SH-SY5Y (cell line): ENCODE measurements at regions not wholly inside any gene's neighbourhood (a gene's known extent, or its start where the extent isn't known, plus 50 kb on each side); places are given as distances from the start of the nearest gene placed in this dataset.

ENCODE experiments used
- GATA2 ChIP-seq: IDR thresholded peaks from 2 replicates; pipeline ENCODE4 v1.6.1; 2011; ENCODE audit warnings: mild to moderate bottlenecking, low read depth, low read length
- GATA3 ChIP-seq: IDR thresholded peaks from 2 replicates; pipeline ENCODE4 v1.6.1; 2011; ENCODE audit warnings: low read depth, mild to moderate bottlenecking, low read length, moderate library complexity

DNA sequence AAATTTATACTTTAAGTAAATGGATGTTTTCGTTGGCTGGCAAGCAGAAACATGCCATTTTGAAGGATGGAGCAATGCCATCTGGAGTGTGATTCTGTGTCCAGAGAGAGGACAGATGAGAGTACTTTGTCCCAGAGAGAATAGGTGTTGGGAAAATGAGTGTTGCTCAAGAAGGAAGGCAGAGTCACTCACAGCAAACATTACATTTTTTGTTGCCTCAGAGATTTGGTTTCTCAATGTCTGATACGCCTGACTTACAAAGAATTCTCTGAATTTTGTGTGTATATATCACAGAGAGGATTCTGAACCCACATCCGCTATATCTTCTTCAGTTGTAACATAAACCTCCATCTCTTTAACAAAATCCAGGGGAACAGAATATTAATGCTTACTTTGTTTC, 102.8 kb upstream of the PCDH18 start:
- TF ChIP-seq GATA2, result no peak
- TF ChIP-seq GATA3, result no peak
